ENCODE measurements at regions not wholly inside any gene's neighbourhood (a gene's known extent, or its start where the extent isn't known, plus 50 kb on each side); places are given as distances from the start of the nearest gene placed in this dataset.

DNA sequence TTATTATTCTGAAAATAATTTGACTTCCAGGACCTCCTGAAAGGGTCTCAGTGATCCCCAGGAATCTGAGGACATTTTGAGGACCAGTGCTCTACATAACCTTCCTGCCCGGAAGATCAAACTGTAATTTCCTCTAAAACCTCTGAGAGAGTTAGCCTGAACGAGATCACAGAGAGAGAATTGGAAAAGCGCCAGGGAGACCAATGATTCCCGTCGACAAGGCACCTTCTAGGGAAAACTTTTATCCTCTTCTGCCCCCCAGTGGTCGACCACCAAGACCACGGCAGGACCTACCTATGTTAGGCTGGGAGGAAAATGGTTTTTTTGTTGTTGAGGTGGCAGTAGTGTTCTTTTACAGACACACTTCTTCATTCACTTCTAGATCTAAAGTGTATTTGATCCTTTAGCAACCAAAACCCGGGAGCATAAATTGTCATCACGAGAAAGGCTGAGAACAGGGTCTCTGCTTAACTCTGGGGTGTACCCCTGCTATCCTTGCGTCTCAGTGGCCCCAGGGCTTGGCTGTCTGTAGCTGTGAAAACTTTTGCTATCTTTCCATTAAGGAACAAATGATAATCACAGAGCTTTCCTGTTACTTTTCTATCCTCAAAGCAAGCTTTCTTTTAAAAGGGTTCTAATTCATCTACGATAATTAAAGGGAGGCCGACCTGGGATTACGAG is 62.9 kb upstream of the NID2 start:
- no peak for TF ChIP-seq POLR2A (IDR thresholded peaks at IDR 0.05)
- TF ChIP-seq EP300 (IDR thresholded peaks at IDR 0.05): no peak

Measured in suprapubic skin (tissue), 2 donors.